HCT116 (cell line): ENCODE measurements at regions not wholly inside any gene's neighbourhood (a gene's known extent, or its start where the extent isn't known, plus 50 kb on each side); places are given as distances from the start of the nearest gene placed in this dataset.

ENCODE experiments used
- ATAC-seq: fragments of 200-7000 bp; cut with Tn5 transposase; 2 replicates; pipeline ENCODE4 v1.9.1; 2020; ENCODE audit warnings: mild to moderate bottlenecking, moderate library complexity
- BruUV-seq: library from RNA; stranded (reverse); fragments of 400-500 nt; replicated peaks from 2 replicates; lab custom pipeline; 2021; lab: Mats Ljungman, UMichigan
- CTCF ChIA-PET: fragments of 300-600 bp; sonication (Branson Sonifier 250); formaldehyde crosslinking; loops from one replicate; lab custom pipeline; 2021; ENCODE audit warnings: antibody characterized with exemption; lab: Charles Lee
- POLR2A ChIA-PET: fragments of 300-600, 350-600 bp; sonication (Branson Sonifier 250); formaldehyde crosslinking; loops from one replicate; lab custom pipeline; 2021; ENCODE audit warnings: antibody characterized with exemption; lab: Charles Lee
- RAD21 ChIA-PET, 2 experiments: fragments of 300-600 bp; sonication (Branson Sonifier 250); formaldehyde crosslinking; loops; one replicate each; lab custom pipeline; 2023; ENCODE audit warnings: low total read pairs in 2 of 2; ENCODE audit not compliant: uncharacterized antibody in 2 of 2, unreplicated experiment in 2 of 2, low non-redundant PET in 1 of 2; lab: Charles Lee
- DNase-seq: peaks from one replicate; pipeline ENCODE4 v3.0.0-alpha.2; 2010; ENCODE audit warnings: low read depth, low spot score
- H2AFZ ChIP-seq: fragments of 200-600 bp; shearing (Covaris generic), sonication (generic); 2 replicates; pipeline ENCODE4 v1.6.1; 2017; ENCODE audit warnings: low read depth, mixed run types, mixed read lengths, antibody characterized with exemption, low read length; ENCODE audit not compliant: poor library complexity, severe bottlenecking
- H3K27ac ChIP-seq: 2 replicates; pipeline ENCODE4 v1.5.1; 2012; ENCODE audit warnings: low read depth, low read length
- H3K27me3 ChIP-seq: fragments of 200-600 bp; sonication (generic); 2 replicates; pipeline ENCODE4 v1.6.1; 2016; ENCODE audit warnings: mixed run types, low read length, mixed read lengths; ENCODE audit not compliant: insufficient read depth
- H3K36me3 ChIP-seq, 2 experiments: fragments of 200-500 bp in 1 of 2; fragments of 200-600 bp in 1 of 2; sonication (Bioruptor generic) in 1 of 2; sonication (generic) in 1 of 2; 2 replicates each; pipeline versions ENCODE4 v1.5.1 to v1.6.1; 2014 to 2016; ENCODE audit warnings: low read length in 2 of 2, inconsistent platforms in 1 of 2, mixed read lengths in 1 of 2, mixed run types in 1 of 2; ENCODE audit not compliant: insufficient read depth in 2 of 2, control insufficient read depth in 1 of 2
- H3K4me1 ChIP-seq, 2 experiments: fragments of 200-600 bp in 1 of 2; sonication (generic) in 1 of 2; 2 replicates each; pipeline versions ENCODE4 v1.5.1 to v1.6.1; 2012 to 2017; ENCODE audit warnings: low read length in 2 of 2, inconsistent platforms in 1 of 2, mild to moderate bottlenecking in 1 of 2, mixed read lengths in 1 of 2, mixed run types in 1 of 2, moderate library complexity in 1 of 2; ENCODE audit not compliant: insufficient read depth in 2 of 2, control insufficient read depth in 1 of 2
- H3K4me2 ChIP-seq: fragments of 200-600 bp; sonication (generic); 2 replicates; pipeline ENCODE4 v1.6.1; 2017; ENCODE audit warnings: mixed run types, low read length, mixed read lengths
- H3K4me3 ChIP-seq, 2 experiments: fragments of 200-600 bp in 1 of 2; sonication (generic) in 1 of 2; replicated peaks in 1 of 2; 2 replicates each; pipeline ENCODE4 v1.5.1; 2011 to 2016; ENCODE audit warnings: low read length in 2 of 2, control low read depth in 1 of 2, low read depth in 1 of 2, mild to moderate bottlenecking in 1 of 2, mixed read lengths in 1 of 2, mixed run types in 1 of 2
- H3K79me2 ChIP-seq: fragments of 200-600 bp; sonication (generic); 2 replicates; pipeline ENCODE4 v1.6.1; 2017; ENCODE audit warnings: mild to moderate bottlenecking, mixed run types, low read length, moderate library complexity, mixed read lengths; ENCODE audit not compliant: insufficient read depth
- H3K9ac ChIP-seq: fragments of 200-600 bp; sonication (generic); 2 replicates; pipeline ENCODE4 v1.6.1; 2016; ENCODE audit warnings: low read length, mixed read lengths
- H3K9me2 ChIP-seq: fragments of 200-600 bp; sonication (generic), shearing (Covaris generic); 2 replicates; pipeline ENCODE4 v1.6.1; 2017; ENCODE audit warnings: mixed run types, mild to moderate bottlenecking, moderate library complexity; ENCODE audit not compliant: insufficient read depth
- H3K9me3 ChIP-seq, 2 experiments: fragments of 200-500 bp in 1 of 2; fragments of 200-600 bp in 1 of 2; sonication (Bioruptor generic) in 1 of 2; sonication (generic) in 1 of 2; 2 replicates each; pipeline ENCODE4 v1.6.1; 2014 to 2017; ENCODE audit warnings: low read length in 2 of 2, mixed read lengths in 2 of 2, inconsistent platforms in 1 of 2, low read depth in 1 of 2, mild to moderate bottlenecking in 1 of 2, mixed run types in 1 of 2, moderate library complexity in 1 of 2; ENCODE audit not compliant: control insufficient read depth in 1 of 2, insufficient read depth in 1 of 2
- H4K20me1 ChIP-seq: fragments of 200-600 bp; sonication (generic), shearing (Covaris generic); 2 replicates; pipeline ENCODE4 v1.6.1; 2017; ENCODE audit warnings: mixed run types, mild to moderate bottlenecking, moderate library complexity; ENCODE audit not compliant: insufficient read depth
- CEBPB ChIP-seq: IDR thresholded peaks from 2 replicates; pipeline ENCODE4 v1.6.1; 2012; ENCODE audit warnings: low read depth
- EGR1 ChIP-seq: IDR thresholded peaks from 2 replicates; pipeline ENCODE4 v1.6.1; 2012; ENCODE audit warnings: low read depth
- ELF1 ChIP-seq: IDR thresholded peaks from 2 replicates; pipeline ENCODE4 v1.6.1; 2012; ENCODE audit warnings: low read depth, borderline replicate concordance
- EZH2 ChIP-seq: fragments of 200-600 bp; sonication (generic); IDR thresholded peaks from 2 replicates; pipeline ENCODE4 v1.6.1; 2017; ENCODE audit warnings: antibody characterized with exemption, mixed run types
- FOSL1 ChIP-seq: IDR thresholded peaks from 2 replicates; pipeline ENCODE4 v1.6.1; 2012; ENCODE audit warnings: low read depth
- JUND ChIP-seq: IDR thresholded peaks from 2 replicates; pipeline ENCODE4 v1.6.1; 2012
- POLR2A ChIP-seq: IDR thresholded peaks from 2 replicates; pipeline ENCODE4 v1.7.0; 2011; ENCODE audit warnings: borderline replicate concordance; ENCODE audit not compliant: insufficient read depth, insufficient read length; ENCODE audit errors: extremely low read depth
- RAD21 ChIP-seq: IDR thresholded peaks from 2 replicates; pipeline ENCODE4 v1.6.1; 2012; ENCODE audit warnings: low read depth, mild to moderate bottlenecking
- REST ChIP-seq: IDR thresholded peaks from 2 replicates; pipeline ENCODE4 v1.6.1; 2012; ENCODE audit warnings: low read depth
- SIN3A ChIP-seq: IDR thresholded peaks from 2 replicates; pipeline ENCODE4 v1.6.1; 2012; ENCODE audit warnings: low read depth
- SP1 ChIP-seq: IDR thresholded peaks from 2 replicates; pipeline ENCODE4 v1.6.1; 2012; ENCODE audit warnings: low read depth
- intact Hi-C: fragments of 100-400 bp; cut with micrococcal nuclease; formaldehyde crosslinking; loops from 2 replicates; pipeline ENCODE4 v1.10.0; 2022
- TF ChIP-seq, protein P1 (sequence below): IDR thresholded peaks from 2 replicates; pipeline ENCODE4 v1.6.1; 2011; ENCODE audit warnings: mild to moderate bottlenecking, low read length, moderate library complexity; ENCODE audit not compliant: insufficient replicate concordance; ENCODE audit errors: extremely low read depth

DNA sequence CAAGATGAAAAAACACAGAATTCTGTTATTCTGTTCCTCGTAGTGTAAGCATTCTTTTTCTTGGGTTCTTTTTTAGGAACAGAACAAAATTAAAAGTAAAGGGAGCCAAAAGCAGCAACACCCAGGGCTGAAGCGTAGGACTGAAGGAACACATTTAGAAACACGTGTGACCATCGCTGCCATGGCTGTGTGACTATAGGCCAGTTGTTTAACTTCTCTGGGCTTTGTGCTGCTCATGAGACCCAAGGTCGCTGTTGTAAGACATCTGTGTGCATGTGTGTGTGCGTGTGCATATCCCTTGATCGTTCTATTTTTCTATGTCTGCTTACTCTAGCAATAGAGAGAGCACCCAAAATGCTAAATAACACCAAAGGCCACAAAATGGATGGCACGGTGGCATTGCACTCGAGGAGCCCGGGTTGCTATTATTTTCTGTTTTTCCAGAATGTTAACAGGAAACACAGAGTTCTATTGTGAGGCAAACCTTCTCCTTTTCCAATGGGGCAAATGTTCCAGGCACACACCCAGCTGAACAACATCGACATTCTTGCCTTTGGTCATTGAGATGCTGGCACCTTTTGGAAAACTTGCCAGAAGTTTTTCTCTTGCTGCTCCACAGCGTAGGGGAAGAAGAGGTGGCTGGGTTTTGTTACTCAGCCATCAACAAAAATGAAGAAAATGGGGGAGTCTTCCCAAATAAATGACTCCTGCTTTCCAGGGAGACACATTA lies 267.8 kb upstream of the ECI2 start:
- RAD21 ChIA-PET: no interaction called here
- H3K4me3 ChIP-seq: no peak overlapping the region
- H3K27ac ChIP-seq: no peak overlapping the region
- no peak for ATAC-seq
- H3K36me3 ChIP-seq: no peaks in the 10 kb centered on the region
- no peaks in the 10 kb centered on the region for H3K9me3 ChIP-seq
- POLR2A ChIA-PET: no interaction called here
- H3K9ac ChIP-seq: no peak overlapping the region
- CTCF ChIA-PET: no interaction called here
- H4K20me1 ChIP-seq: no peaks in the 10 kb centered on the region
- peak overlapping the region; percentile 40 for H2AFZ ChIP-seq
- intact Hi-C loops: no loop called here
- no peak for TF ChIP-seq REST
- TF ChIP-seq JUND: no peak
- no peak for TF ChIP-seq CEBPB
- no peak for TF ChIP-seq FOSL1
- TF ChIP-seq POLR2A: no peak
- no peak for TF ChIP-seq RAD21
- no peak for TF ChIP-seq EGR1
- TF ChIP-seq, protein P1, sequence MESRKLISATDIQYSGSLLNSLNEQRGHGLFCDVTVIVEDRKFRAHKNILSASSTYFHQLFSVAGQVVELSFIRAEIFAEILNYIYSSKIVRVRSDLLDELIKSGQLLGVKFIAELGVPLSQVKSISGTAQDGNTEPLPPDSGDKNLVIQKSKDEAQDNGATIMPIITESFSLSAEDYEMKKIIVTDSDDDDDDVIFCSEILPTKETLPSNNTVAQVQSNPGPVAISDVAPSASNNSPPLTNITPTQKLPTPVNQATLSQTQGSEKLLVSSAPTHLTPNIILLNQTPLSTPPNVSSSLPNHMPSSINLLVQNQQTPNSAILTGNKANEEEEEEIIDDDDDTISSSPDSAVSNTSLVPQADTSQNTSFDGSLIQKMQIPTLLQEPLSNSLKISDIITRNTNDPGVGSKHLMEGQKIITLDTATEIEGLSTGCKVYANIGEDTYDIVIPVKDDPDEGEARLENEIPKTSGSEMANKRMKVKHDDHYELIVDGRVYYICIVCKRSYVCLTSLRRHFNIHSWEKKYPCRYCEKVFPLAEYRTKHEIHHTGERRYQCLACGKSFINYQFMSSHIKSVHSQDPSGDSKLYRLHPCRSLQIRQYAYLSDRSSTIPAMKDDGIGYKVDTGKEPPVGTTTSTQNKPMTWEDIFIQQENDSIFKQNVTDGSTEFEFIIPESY: no peak
- no peak for TF ChIP-seq SIN3A
- no peak for TF ChIP-seq EZH2
- no peak for TF ChIP-seq ELF1
- TF ChIP-seq SP1: no peak
- TF ChIP-seq, all 23 proteins: peak for 0
- BruUV-seq: no TSS peak
- Histone ChIP-seq H3K27me3 (no peaks in the 10 kb centered on the region), H3K4me2 (no peak overlapping the region), H3K79me2 (no peaks in the 10 kb centered on the region), H3K9me2 (no peaks in the 10 kb centered on the region), H3K4me1 (peaks cover 0 to 13% of the 10 kb centered on the region in 2 experiments; a peak in 3 of 4 replicates)
- no peak for DNase-seq
